ENCODE measurements at regions not wholly inside any gene's neighbourhood (a gene's known extent, or its start where the extent isn't known, plus 50 kb on each side); places are given as distances from the start of the nearest gene placed in this dataset.

GRCh38 chr1:14242870-14243269 is 355.6 kb upstream of the KAZN start:
- Histone ChIP-seq H3K9ac (replicated peaks; ENCODE audit: extremely low read depth, insufficient read depth, low read length) (no peak overlapping the region), H4K20me1 (replicated peaks; ENCODE audit: control insufficient read depth, extremely low read depth, insufficient read depth, low read length) (no peaks in the 10 kb centered on the region), H2AFZ (ENCODE audit: low read depth, low read length) (no peak overlapping the region), H3K4me1 (ENCODE audit: control insufficient read depth, extremely low read depth, insufficient read depth, low read length) (no peaks in the 10 kb centered on the region), H3K27me3 (ENCODE audit: control insufficient read depth in 2 of 2, insufficient read depth in 2 of 2, low read length in 2 of 2) (no peaks in the 10 kb centered on the region), H3K9me3 (replicated peaks; ENCODE audit: control insufficient read depth, insufficient read depth, low read length) (no peaks in the 10 kb centered on the region), H3K9me1 (replicated peaks; ENCODE audit: control insufficient read depth, extremely low read depth, insufficient read depth, low read length) (no peaks in the 10 kb centered on the region), H3K79me2 (ENCODE audit: control insufficient read depth, insufficient read depth, low read length) (no peaks in the 10 kb centered on the region), H3K4me3 (replicated peaks in 1 of 3; ENCODE audit: insufficient read depth in 1 of 3, low read depth in 1 of 3, low read length in 3 of 3) (no peak overlapping the region), H3K36me3 (ENCODE audit: control insufficient read depth in 2 of 2, extremely low read depth in 1 of 2, insufficient read depth in 2 of 2, low read length in 2 of 2) (no peaks in the 10 kb centered on the region), H3K27ac (ENCODE audit: insufficient read depth, low read depth, low read length) (no peak overlapping the region), H3K4me2 (ENCODE audit: insufficient read depth, low read length) (no peak overlapping the region)
- FAIRE-seq = no peak
- TF ChIP-seq POLR2A (IDR thresholded peaks at IDR 0.05; ENCODE audit: low read depth, low read length) = no peak
- TF ChIP-seq JUN (IDR thresholded peaks at IDR 0.05; ENCODE audit: borderline replicate concordance, insufficient read depth, insufficient read length, low read depth) = no peak
- no peak for TF ChIP-seq POLR2AphosphoS5 (IDR thresholded peaks at IDR 0.05; ENCODE audit: insufficient read depth, low read depth, low read length)
- no peak for TF ChIP-seq GATA2 (IDR thresholded peaks at IDR 0.05; ENCODE audit: insufficient read depth, insufficient read length, low read depth, low read length)
- TF ChIP-seq EZH2 (IDR thresholded peaks at IDR 0.05; ENCODE audit: borderline replicate concordance, low read depth, low read length, severe bottlenecking) = no peak
- no peak for TF ChIP-seq MYC (IDR thresholded peaks at IDR 0.05; ENCODE audit: low read depth, low read length)
- TF ChIP-seq CTCF (IDR thresholded peaks at IDR 0.05; ENCODE audit: extremely low read depth in 1 of 2, insufficient read depth in 1 of 2, low read depth in 1 of 2, low read length in 2 of 2) = no peak
- no peak for TF ChIP-seq FOS (IDR thresholded peaks at IDR 0.05; ENCODE audit: borderline replicate concordance, insufficient read depth, low read length)
- TF ChIP-seq MAX (IDR thresholded peaks at IDR 0.05; ENCODE audit: insufficient read depth, insufficient read length) = no peak
- intact Hi-C loops (cut with micrococcal nuclease) (no loop called here), dilution Hi-C loops (cut with MboI; ENCODE audit: extremely low pct_ligation_motif_present, low sequenced_read_pairs) (no loop called here)
- ChIA-PET POLR2A (no interaction called here), CTCF (no interaction called here)
- no TSS peak for BruUV-seq (replicated peaks)
- no peak for DNase-seq (ENCODE audit: low read depth, low spot score)
